Loucy (cell line): ENCODE measurements at regions not wholly inside any gene's neighbourhood (a gene's known extent, or its start where the extent isn't known, plus 50 kb on each side); places are given as distances from the start of the nearest gene placed in this dataset.

ENCODE experiments used
- H2AFZ ChIP-seq: fragments of 200-600 bp; sonication (generic); 2 replicates; pipeline ENCODE4 v1.6.0; 2016; ENCODE audit warnings: antibody characterized with exemption, mild to moderate bottlenecking, low read length, moderate library complexity
- H3F3A ChIP-seq: fragments of 200-600 bp; 2 replicates; pipeline ENCODE4 v1.6.0; 2016; ENCODE audit warnings: antibody characterized with exemption, low read depth, mild to moderate bottlenecking
- H3K27me3 ChIP-seq: fragments of 200-600 bp; sonication (generic); 2 replicates; pipeline ENCODE4 v1.6.1; 2014; ENCODE audit warnings: low read length, mild to moderate bottlenecking; ENCODE audit not compliant: insufficient read depth, poor library complexity, severe bottlenecking
- H3K36me3 ChIP-seq: fragments of 200-600 bp; sonication (generic); 2 replicates; pipeline ENCODE4 v1.6.1; 2016; ENCODE audit warnings: low read length; ENCODE audit not compliant: insufficient read depth
- H3K4me1 ChIP-seq: fragments of 200-600 bp; sonication (generic); 2 replicates; pipeline ENCODE4 v1.5.1; 2014; ENCODE audit warnings: low read length, mild to moderate bottlenecking; ENCODE audit not compliant: insufficient read depth, poor library complexity, severe bottlenecking
- H3K4me2 ChIP-seq: fragments of 200-600 bp; sonication (generic); 2 replicates; pipeline ENCODE4 v1.6.0; 2014; ENCODE audit warnings: antibody characterized with exemption, low read length, low read depth, mild to moderate bottlenecking; ENCODE audit not compliant: poor library complexity, severe bottlenecking
- H3K4me3 ChIP-seq: fragments of 200-600 bp; sonication (generic); 2 replicates; pipeline ENCODE4 v1.5.1; 2014; ENCODE audit warnings: low read length, mild to moderate bottlenecking, mixed read lengths; ENCODE audit not compliant: poor library complexity, severe bottlenecking
- H3K79me2 ChIP-seq: fragments of 200-600 bp; sonication (generic); 2 replicates; pipeline ENCODE4 v1.6.1; 2014; ENCODE audit warnings: low read length; ENCODE audit not compliant: insufficient read depth
- H3K9ac ChIP-seq: fragments of 200-600 bp; sonication (generic); 2 replicates; pipeline ENCODE4 v1.6.0; 2014; ENCODE audit warnings: mild to moderate bottlenecking, low read depth, low read length, moderate library complexity; ENCODE audit not compliant: poor library complexity, severe bottlenecking
- H3K9me2 ChIP-seq: fragments of 200-600 bp; sonication (generic); replicated peaks from 2 replicates; pipeline ENCODE4 v1.6.1; 2016; ENCODE audit warnings: low read depth, low read length, mixed read lengths
- H3K9me3 ChIP-seq: fragments of 200-600 bp; sonication (generic); 2 replicates; pipeline ENCODE4 v1.6.1; 2014; ENCODE audit warnings: mild to moderate bottlenecking, antibody characterized with exemption, low read length, low read depth; ENCODE audit not compliant: insufficient read depth
- H4K20me1 ChIP-seq: fragments of 200-600 bp; sonication (generic); 2 replicates; pipeline ENCODE4 v1.6.0; 2014; ENCODE audit warnings: antibody characterized with exemption, low read length, mild to moderate bottlenecking; ENCODE audit not compliant: insufficient read depth, poor library complexity, severe bottlenecking
- EZH2phosphoT487 ChIP-seq: fragments of 200-600 bp; IDR thresholded peaks from 2 replicates; pipeline ENCODE4 v1.6.1; 2018; ENCODE audit warnings: antibody characterized with exemption, mild to moderate bottlenecking, moderate library complexity, borderline replicate concordance
- TF ChIP-seq, protein P1 (sequence below): fragments of 200-600 bp; sonication (generic); conservative IDR thresholded peaks from 2 replicates; pipeline ENCODE4 v1.5.1; 2014; ENCODE audit warnings: mild to moderate bottlenecking, antibody characterized with exemption, low read length

DNA sequence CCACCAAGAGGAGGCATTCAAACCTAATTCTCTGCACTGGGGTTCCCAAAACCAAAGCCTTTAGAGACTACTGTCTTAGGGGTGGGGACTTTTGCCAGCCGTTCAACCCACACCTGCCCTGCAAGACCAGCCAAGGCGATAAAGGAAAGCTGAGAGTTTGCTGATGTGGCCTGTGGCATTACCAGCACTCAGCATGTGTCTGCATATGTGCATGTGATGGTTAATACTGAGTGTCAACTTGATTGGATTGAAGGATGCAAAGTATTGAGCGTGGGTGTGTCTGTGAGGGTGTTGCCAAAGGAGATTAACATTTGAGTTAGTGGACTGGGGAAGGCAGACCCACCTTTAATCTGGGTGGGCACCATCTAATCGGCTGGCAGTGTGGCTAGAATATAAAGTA, 474.2 kb downstream of the MED10 start:
- Histone ChIP-seq H3F3A (no peaks in the 10 kb centered on the region), H3K9me3 (no peaks in the 10 kb centered on the region), H3K9ac (no peak overlapping the region), H3K9me2 (no peaks in the 10 kb centered on the region), H3K4me2 (no peak overlapping the region), H3K36me3 (no peaks in the 10 kb centered on the region), H3K79me2 (no peaks in the 10 kb centered on the region), H3K4me1 (no peaks in the 10 kb centered on the region), H3K4me3 (no peak overlapping the region), H2AFZ (no peak overlapping the region), H4K20me1 (no peaks in the 10 kb centered on the region), H3K27me3 (no peaks in the 10 kb centered on the region)
- no peak for TF ChIP-seq EZH2phosphoT487
- TF ChIP-seq, protein P1, sequence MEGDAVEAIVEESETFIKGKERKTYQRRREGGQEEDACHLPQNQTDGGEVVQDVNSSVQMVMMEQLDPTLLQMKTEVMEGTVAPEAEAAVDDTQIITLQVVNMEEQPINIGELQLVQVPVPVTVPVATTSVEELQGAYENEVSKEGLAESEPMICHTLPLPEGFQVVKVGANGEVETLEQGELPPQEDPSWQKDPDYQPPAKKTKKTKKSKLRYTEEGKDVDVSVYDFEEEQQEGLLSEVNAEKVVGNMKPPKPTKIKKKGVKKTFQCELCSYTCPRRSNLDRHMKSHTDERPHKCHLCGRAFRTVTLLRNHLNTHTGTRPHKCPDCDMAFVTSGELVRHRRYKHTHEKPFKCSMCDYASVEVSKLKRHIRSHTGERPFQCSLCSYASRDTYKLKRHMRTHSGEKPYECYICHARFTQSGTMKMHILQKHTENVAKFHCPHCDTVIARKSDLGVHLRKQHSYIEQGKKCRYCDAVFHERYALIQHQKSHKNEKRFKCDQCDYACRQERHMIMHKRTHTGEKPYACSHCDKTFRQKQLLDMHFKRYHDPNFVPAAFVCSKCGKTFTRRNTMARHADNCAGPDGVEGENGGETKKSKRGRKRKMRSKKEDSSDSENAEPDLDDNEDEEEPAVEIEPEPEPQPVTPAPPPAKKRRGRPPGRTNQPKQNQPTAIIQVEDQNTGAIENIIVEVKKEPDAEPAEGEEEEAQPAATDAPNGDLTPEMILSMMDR: no peak

DNA sequence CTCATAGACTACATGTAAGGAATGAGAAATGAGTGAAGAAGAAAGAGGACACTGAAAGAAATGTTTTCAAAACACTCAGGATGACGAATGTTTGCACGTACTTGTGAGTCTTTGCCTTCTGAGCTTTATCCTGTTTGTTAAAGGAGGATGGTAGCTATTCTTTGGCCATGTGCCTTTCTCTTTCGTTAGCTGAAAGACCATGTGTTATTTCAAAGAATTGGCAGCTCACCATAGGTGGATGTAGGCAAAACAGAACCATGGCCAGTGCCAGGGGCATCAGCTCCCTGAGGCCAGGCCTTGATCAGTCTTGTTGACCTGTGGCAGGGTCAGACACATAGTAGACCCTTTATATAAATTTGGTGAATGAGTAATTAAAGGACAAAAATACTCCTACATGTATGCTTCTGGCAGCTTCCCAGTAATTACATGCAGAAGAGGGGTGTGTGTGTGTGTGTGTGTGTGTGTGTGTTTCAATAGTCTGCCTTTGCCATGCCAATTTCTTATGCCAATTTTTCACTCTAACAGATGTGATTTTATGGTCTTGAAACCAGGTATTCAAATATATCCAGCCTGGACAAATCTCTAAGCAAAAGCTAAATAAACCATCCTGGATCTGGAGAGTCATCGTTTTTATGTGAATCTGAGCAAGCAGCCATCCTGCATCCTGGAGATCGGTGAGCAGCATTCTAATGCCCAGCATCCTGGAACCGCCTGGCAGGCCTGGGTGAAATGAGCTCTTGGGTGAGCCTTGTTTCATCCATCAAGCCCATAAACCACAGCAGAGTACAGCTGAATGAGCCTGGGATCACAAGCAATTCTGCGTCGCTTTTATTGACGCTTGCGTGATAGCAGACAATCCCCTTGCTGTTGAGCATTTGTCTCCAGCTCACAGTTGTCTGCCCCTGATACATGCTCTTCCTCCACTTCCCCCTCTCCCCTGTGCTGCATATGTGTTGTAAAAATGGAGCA, 475.4 kb downstream of the MED10 start:
- Histone ChIP-seq H3K27me3 (no peaks in the 10 kb centered on the region), H3K9ac (no peak overlapping the region), H3F3A (no peaks in the 10 kb centered on the region), H2AFZ (no peak overlapping the region), H3K4me3 (no peak overlapping the region), H3K79me2 (no peaks in the 10 kb centered on the region), H3K9me2 (no peaks in the 10 kb centered on the region), H3K4me2 (no peak overlapping the region), H3K9me3 (no peaks in the 10 kb centered on the region), H3K36me3 (no peaks in the 10 kb centered on the region), H3K4me1 (no peaks in the 10 kb centered on the region), H4K20me1 (no peaks in the 10 kb centered on the region)
- TF ChIP-seq, protein P1: no peak
- no peak for TF ChIP-seq EZH2phosphoT487

DNA sequence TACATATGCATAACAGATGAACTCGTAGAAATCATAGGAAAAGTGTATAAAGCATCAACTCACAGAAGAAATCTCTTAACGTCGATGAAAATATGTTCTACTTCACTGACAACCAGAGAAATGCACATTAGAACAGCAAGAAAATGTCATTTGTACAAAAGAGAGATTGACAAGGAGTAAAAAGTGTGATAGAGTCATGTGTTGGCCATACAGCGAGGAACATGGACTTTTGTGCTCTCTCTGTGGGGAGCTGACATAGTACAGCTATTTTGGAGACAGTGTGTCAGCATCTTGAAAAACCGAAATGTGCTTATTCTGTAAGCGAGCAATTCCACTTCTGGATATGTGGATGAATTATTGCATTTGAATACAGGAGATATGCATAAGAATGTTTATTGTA, 477.9 kb downstream of the ICE1 start:
- no peak overlapping the region for H3K4me3 ChIP-seq
- no peak overlapping the region for H2AFZ ChIP-seq

More for the DNA sequence above, 477.9 kb downstream of the ICE1 start:
- Histone ChIP-seq H3K9me3 (no peaks in the 10 kb centered on the region), H3K27me3 (no peaks in the 10 kb centered on the region), H3K9ac (no peak overlapping the region), H4K20me1 (no peaks in the 10 kb centered on the region), H3F3A (no peaks in the 10 kb centered on the region), H3K4me1 (no peaks in the 10 kb centered on the region), H3K36me3 (no peaks in the 10 kb centered on the region), H3K4me2 (no peak overlapping the region), H3K9me2 (no peaks in the 10 kb centered on the region), H3K79me2 (no peaks in the 10 kb centered on the region)
- no peak for TF ChIP-seq EZH2phosphoT487
- TF ChIP-seq, protein P1: no peak
